Mesendoderm (in vitro differentiated cells): ENCODE measurements at regions not wholly inside any gene's neighbourhood (a gene's known extent, or its start where the extent isn't known, plus 50 kb on each side); places are given as distances from the start of the nearest gene placed in this dataset.

Experiments used
- DNase-seq: peaks from one replicate; pipeline ENCODE4 v3.0.0; 2013
- H2AK5ac ChIP-seq: 2 replicates; pipeline ENCODE4 v1.6.1; 2013; ENCODE audit warnings: low read length, inconsistent platforms
- H2BK120ac ChIP-seq: 2 replicates; pipeline ENCODE4 v1.6.1; 2013; ENCODE audit warnings: low read depth, mild to moderate bottlenecking, low read length, moderate library complexity, mixed read lengths
- H2BK15ac ChIP-seq: replicated peaks from 2 replicates; pipeline ENCODE4 v1.6.1; 2013; ENCODE audit warnings: low read depth, mild to moderate bottlenecking, moderate library complexity
- H2BK5ac ChIP-seq: 2 replicates; pipeline ENCODE4 v1.6.1; 2013; ENCODE audit warnings: low read length, inconsistent platforms
- H3K18ac ChIP-seq: 2 replicates; pipeline ENCODE4 v1.6.1; 2013; ENCODE audit warnings: mild to moderate bottlenecking, low read length, mixed read lengths
- H3K23ac ChIP-seq: one replicate; pipeline ENCODE4 v1.6.1; 2013; ENCODE audit warnings: low read length
- H3K27ac ChIP-seq: 2 replicates; pipeline ENCODE4 v1.5.1; 2013; ENCODE audit warnings: low read depth, mild to moderate bottlenecking, inconsistent platforms, low read length, moderate library complexity
- H3K27me3 ChIP-seq: 2 replicates; pipeline ENCODE4 v1.6.1; 2013; ENCODE audit warnings: low read length, control low read depth, mild to moderate bottlenecking, inconsistent platforms; ENCODE audit not compliant: insufficient read depth, poor library complexity
- H3K36me3 ChIP-seq: 2 replicates; pipeline ENCODE4 v1.6.1; 2013; ENCODE audit warnings: low read length, inconsistent platforms; ENCODE audit not compliant: control insufficient read depth, insufficient read depth
- H3K4ac ChIP-seq: one replicate; pipeline ENCODE4 v1.6.1; 2013; ENCODE audit warnings: low read depth, mild to moderate bottlenecking, low read length, moderate library complexity
- H3K4me1 ChIP-seq: 2 replicates; pipeline ENCODE4 v1.6.1; 2013; ENCODE audit warnings: low read depth, low read length, inconsistent platforms; ENCODE audit not compliant: control insufficient read depth
- H3K4me2 ChIP-seq: 2 replicates; pipeline ENCODE4 v1.6.1; 2013; ENCODE audit warnings: low read length
- H3K4me3 ChIP-seq: 2 replicates; pipeline ENCODE4 v1.5.1; 2013; ENCODE audit warnings: mild to moderate bottlenecking, low read length
- H3K56ac ChIP-seq: one replicate; pipeline ENCODE4 v1.6.1; 2013; ENCODE audit warnings: low read length
- H3K79me1 ChIP-seq: 2 replicates; pipeline ENCODE4 v1.6.1; 2013; ENCODE audit warnings: low read length, inconsistent platforms
- H3K79me2 ChIP-seq: 2 replicates; pipeline ENCODE4 v1.6.1; 2013; ENCODE audit warnings: mild to moderate bottlenecking, low read length; ENCODE audit not compliant: control insufficient read depth, insufficient read depth
- H3K9ac ChIP-seq: 2 replicates; pipeline ENCODE4 v1.6.1; 2013; ENCODE audit warnings: low read length, inconsistent platforms
- H4K5ac ChIP-seq: one replicate; pipeline ENCODE4 v1.6.1; 2013; ENCODE audit warnings: low read length
- H4K8ac ChIP-seq: one replicate; pipeline ENCODE4 v1.6.1; 2013; ENCODE audit warnings: low read depth, mild to moderate bottlenecking, control low read depth, low read length, moderate library complexity
- WGBS: extraction: QIAGEN DNeasy Blood & Tissue Kit; methylation state at CpG from one replicate; pipeline ENCODE4 v1.1.7; 2013; ENCODE audit warnings: low lambda C conversion rate, missing lambda C conversion rate; ENCODE audit not compliant: insufficient coverage; ENCODE audit errors: extremely low coverage; 5-methylcytosine and 5-hydroxymethylcytosine counted together

DNA sequence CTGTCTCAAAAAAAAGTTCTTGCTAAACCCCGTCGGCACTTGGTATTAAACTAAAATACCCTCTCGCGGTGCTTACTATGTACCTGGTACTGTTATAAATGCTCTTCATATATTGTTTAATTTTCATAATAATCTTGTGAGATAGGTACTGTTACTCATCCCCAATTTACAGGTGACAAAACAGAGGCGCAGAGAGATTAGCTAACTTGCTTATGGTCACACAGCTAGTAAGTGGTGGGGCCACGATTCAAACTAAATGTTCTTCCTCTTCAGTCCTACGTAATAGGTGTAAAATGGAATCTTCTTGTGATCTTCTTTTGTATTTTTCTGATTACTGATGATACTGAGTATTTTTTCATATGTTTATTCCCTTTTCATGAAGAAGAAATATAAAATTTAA is 51.3 kb downstream of the TET3 start:
- H3K79me2 ChIP-seq = peaks cover 10% of the 10 kb centered on the region
- peaks cover 13% of the 10 kb centered on the region for H3K79me1 ChIP-seq
- no peak overlapping the region for H3K56ac ChIP-seq
- no peak overlapping the region for H3K4me2 ChIP-seq
- no peak overlapping the region for H2BK5ac ChIP-seq
- no peak overlapping the region for H2AK5ac ChIP-seq
- H3K23ac ChIP-seq = no peak overlapping the region
- H3K4ac ChIP-seq = no peak overlapping the region
- H3K36me3 ChIP-seq = no peaks in the 10 kb centered on the region
- H2BK15ac ChIP-seq = no peak overlapping the region
- no peak for DNase-seq
- H4K5ac ChIP-seq = no peak overlapping the region
- no peak overlapping the region for H3K9ac ChIP-seq
- no peak overlapping the region for H3K18ac ChIP-seq
- no peak overlapping the region for H3K4me3 ChIP-seq
- peaks cover 14% of the 10 kb centered on the region for H3K4me1 ChIP-seq
- H3K27me3 ChIP-seq = no peaks in the 10 kb centered on the region
- H4K8ac ChIP-seq = no peak overlapping the region
- H2BK120ac ChIP-seq = no peak overlapping the region
- no peak overlapping the region for H3K27ac ChIP-seq
- WGBS = no CpG with 5 or more reads among the region's 7 CpGs

DNA sequence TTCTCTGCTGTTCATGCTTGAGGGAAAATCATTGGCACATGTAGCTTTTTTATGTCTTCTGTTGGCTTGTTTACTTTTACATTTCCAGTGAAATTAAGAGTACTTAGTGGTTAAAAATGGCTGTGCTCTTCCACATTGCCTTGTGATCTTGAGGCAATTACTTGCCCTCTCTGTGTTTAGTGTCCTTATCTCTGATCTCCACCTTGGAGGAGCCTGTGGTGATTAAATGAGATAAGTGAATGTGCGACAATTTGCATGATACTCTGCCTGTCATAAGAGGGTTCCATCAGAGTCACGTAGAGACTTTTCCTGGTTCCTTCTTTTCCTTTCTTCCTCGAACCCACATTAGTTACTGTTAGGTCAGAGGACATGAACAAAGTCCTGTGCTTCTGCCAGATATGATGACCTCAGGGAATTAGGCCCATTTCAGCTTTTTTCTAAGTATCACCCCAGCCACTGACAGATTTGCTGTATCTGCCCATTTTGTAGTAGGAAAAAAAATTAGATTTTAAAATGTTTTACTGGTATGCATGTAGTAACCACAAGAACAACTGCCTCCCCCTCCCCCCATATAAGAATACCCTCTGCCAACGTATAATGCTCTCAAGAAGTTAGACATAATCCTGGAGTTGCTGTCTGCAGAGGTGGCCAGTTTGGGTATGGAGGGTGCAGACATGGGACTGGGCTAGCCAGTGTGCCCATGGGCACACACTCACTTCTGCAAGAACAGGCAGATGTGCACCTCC is 51.9 kb downstream of the TET3 start:
- Histone ChIP-seq H3K36me3 (no peaks in the 10 kb centered on the region), H3K4me1 (peaks cover 12% of the 10 kb centered on the region), H3K4ac (no peak overlapping the region), H2BK5ac (no peak overlapping the region), H3K27me3 (no peaks in the 10 kb centered on the region), H2BK15ac (no peak overlapping the region), H3K4me2 (no peak overlapping the region), H3K56ac (no peak overlapping the region), H3K79me2 (peaks cover 8% of the 10 kb centered on the region), H4K5ac (no peak overlapping the region), H3K27ac (no peak overlapping the region), H2BK120ac (no peak overlapping the region), H2AK5ac (no peak overlapping the region), H3K23ac (no peak overlapping the region), H4K8ac (no peak overlapping the region), H3K4me3 (no peak overlapping the region), H3K79me1 (peaks cover 13% of the 10 kb centered on the region), H3K18ac (no peak overlapping the region), H3K9ac (no peak overlapping the region)
- no CpG with 5 or more reads among the region's 4 CpGs for WGBS
- peak; percentile 66 for DNase-seq

DNA sequence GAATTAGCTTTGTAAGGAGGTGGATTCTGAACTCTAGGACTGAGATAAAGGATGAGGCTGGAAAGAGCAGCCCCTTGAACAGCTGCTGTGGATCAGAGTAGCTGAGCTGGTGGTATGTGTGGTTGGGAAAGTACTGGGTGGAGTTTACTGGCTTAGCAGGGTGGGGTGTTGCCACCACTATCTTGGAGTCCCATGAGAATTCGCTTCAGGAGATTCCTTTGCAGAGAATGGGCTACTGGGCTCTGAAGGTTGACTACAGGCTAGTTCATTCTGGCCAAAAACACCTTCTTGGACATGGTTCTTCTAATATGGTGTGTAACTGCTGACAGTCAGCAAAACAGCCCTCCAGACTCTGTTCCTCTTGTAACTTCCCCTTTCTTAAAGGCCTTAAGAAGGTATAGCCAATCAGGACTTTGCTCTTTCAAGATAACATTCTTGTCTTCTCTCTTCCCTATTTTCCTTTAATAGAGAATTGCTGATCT is 52.7 kb downstream of the TET3 start:
- no peak overlapping the region for H3K56ac ChIP-seq
- peaks cover 13% of the 10 kb centered on the region for H3K79me1 ChIP-seq
- no peak overlapping the region for H3K4ac ChIP-seq
- H3K27ac ChIP-seq = no peak overlapping the region
- no peaks in the 10 kb centered on the region for H3K36me3 ChIP-seq
- no peak overlapping the region for H4K5ac ChIP-seq
- H2BK5ac ChIP-seq = no peak overlapping the region
- H3K4me3 ChIP-seq = no peak overlapping the region
- no peak overlapping the region for H4K8ac ChIP-seq
- H3K9ac ChIP-seq = no peak overlapping the region
- H3K23ac ChIP-seq = no peak overlapping the region
- no peak overlapping the region for H2BK15ac ChIP-seq
- no peak overlapping the region for H2AK5ac ChIP-seq
- H2BK120ac ChIP-seq = no peak overlapping the region
- H3K4me2 ChIP-seq = no peak overlapping the region
- H3K4me1 ChIP-seq = peaks cover 9% of the 10 kb centered on the region
- peak; percentile 51 for DNase-seq
- WGBS = no CpG with 5 or more reads among the region's 1 CpG
- H3K27me3 ChIP-seq = no peaks in the 10 kb centered on the region
- peaks cover 8% of the 10 kb centered on the region for H3K79me2 ChIP-seq
- no peak overlapping the region for H3K18ac ChIP-seq

DNA sequence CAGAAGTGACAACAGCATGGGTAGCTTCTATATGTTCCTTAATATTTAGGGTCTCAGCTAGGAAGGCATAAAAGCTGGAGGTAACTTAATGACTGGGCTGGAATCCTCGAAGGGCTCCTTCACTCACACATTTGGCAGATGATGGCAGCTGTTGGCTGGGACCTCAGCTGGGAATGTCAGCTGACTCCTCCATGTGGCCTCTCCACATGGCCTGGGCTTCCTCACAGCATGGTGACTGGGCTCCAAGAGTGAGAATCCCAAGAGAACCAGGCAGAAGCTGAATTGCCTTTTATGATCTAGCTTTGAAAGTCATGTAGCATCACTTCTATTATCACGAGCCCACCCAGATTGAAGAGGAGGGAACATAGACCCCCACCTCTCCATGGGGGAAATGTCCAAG is 54.9 kb downstream of the TET3 start:
- WGBS = no CpG with 5 or more reads among the region's 2 CpGs
- no peak overlapping the region for H3K27ac ChIP-seq
- H2BK120ac ChIP-seq = no peak overlapping the region
- no peak overlapping the region for H2BK5ac ChIP-seq
- no peak overlapping the region for H2AK5ac ChIP-seq
- no peaks in the 10 kb centered on the region for H3K27me3 ChIP-seq
- H3K79me1 ChIP-seq = peaks cover 15% of the 10 kb centered on the region
- no peak overlapping the region for H3K56ac ChIP-seq
- H3K18ac ChIP-seq = no peak overlapping the region
- H3K9ac ChIP-seq = no peak overlapping the region
- no peak overlapping the region for H4K8ac ChIP-seq
- H3K4me2 ChIP-seq = no peak overlapping the region
- no peak overlapping the region for H2BK15ac ChIP-seq
- no peak overlapping the region for H4K5ac ChIP-seq
- H3K23ac ChIP-seq = no peak overlapping the region
- H3K4me3 ChIP-seq = no peak overlapping the region
- H3K36me3 ChIP-seq = no peaks in the 10 kb centered on the region
- no peak for DNase-seq
- H3K4ac ChIP-seq = no peak overlapping the region
- H3K79me2 ChIP-seq = peaks cover 8% of the 10 kb centered on the region
- peaks cover 17% of the 10 kb centered on the region for H3K4me1 ChIP-seq

DNA sequence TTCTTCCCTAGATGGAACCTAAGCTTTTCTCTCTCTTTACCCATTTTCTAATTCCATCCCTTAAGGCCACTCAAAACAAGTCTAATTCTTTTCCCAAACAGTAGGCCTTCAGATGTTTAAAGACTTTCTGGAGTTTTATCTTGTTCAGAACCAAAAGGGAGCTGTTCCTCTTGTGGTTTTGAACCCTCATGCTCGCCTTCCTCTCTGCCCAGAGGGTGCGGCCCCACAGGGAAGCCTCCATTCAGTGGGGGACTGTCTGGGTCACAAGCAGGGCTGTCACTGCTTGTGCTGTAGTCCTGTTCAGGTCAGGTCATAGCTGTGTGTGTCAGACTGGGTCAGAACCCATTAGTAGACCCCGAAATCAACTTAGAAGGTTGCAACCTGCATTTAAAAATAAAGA is 56.5 kb downstream of the TET3 start:
- H3K9ac ChIP-seq = no peak overlapping the region
- no peak overlapping the region for H4K5ac ChIP-seq
- no peak overlapping the region for H3K27ac ChIP-seq
- WGBS = no CpG with 5 or more reads among the region's 3 CpGs
- peaks cover 17% of the 10 kb centered on the region for H3K4me1 ChIP-seq
- no peak overlapping the region for H2BK15ac ChIP-seq
- peaks cover 8% of the 10 kb centered on the region for H3K79me2 ChIP-seq
- H3K36me3 ChIP-seq = no peaks in the 10 kb centered on the region
- H2AK5ac ChIP-seq = no peak overlapping the region
- H2BK5ac ChIP-seq = no peak overlapping the region
- peaks cover 15% of the 10 kb centered on the region for H3K79me1 ChIP-seq
- H3K4me2 ChIP-seq = no peak overlapping the region
- H4K8ac ChIP-seq = no peak overlapping the region
- no peak overlapping the region for H2BK120ac ChIP-seq
- H3K4ac ChIP-seq = no peak overlapping the region
- H3K27me3 ChIP-seq = no peaks in the 10 kb centered on the region
- DNase-seq = no peak
- no peak overlapping the region for H3K56ac ChIP-seq
- H3K18ac ChIP-seq = no peak overlapping the region
- H3K23ac ChIP-seq = no peak overlapping the region
- H3K4me3 ChIP-seq = no peak overlapping the region

DNA sequence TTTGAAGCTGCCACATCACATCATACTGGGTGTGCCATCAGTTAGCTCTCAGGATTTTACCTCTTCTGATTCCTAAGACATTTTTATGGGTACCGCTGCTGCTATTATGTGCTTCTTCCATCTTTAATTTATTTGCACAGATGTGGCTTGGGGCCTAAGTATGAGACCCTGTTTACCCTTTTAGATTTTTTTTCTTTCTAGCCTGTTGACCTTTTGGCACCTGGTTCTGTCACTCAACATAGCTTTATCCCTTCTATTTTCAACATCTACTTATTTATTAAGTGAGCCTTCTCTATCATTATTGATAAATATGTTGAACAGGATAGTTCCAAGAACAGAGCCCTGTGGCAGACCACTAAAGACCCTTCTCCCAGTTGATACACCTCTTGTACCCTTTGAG is 57.0 kb downstream of the TET3 start:
- Histone ChIP-seq H3K18ac (no peak overlapping the region), H3K4me3 (no peak overlapping the region), H3K9ac (no peak overlapping the region), H2BK5ac (no peak overlapping the region), H2BK15ac (no peak overlapping the region), H3K4me2 (no peak overlapping the region), H3K27ac (no peak overlapping the region), H3K27me3 (no peaks in the 10 kb centered on the region), H3K4me1 (peaks cover 12% of the 10 kb centered on the region), H3K4ac (no peak overlapping the region), H3K79me1 (peaks cover 15% of the 10 kb centered on the region), H3K36me3 (no peaks in the 10 kb centered on the region), H3K79me2 (peaks cover 7% of the 10 kb centered on the region), H3K23ac (no peak overlapping the region), H4K5ac (no peak overlapping the region), H4K8ac (no peak overlapping the region), H2BK120ac (no peak overlapping the region), H3K56ac (no peak overlapping the region), H2AK5ac (no peak overlapping the region)
- WGBS = no CpG with 5 or more reads among the region's 1 CpG
- DNase-seq = no peak
